HG03060 (cell line): ENCODE measurements at regions not wholly inside any gene's neighbourhood (a gene's known extent, or its start where the extent isn't known, plus 50 kb on each side); places are given as distances from the start of the nearest gene placed in this dataset.
"Not testable (repeated sequence)": the region's sequence is repeated elsewhere in the genome, so short reads cannot be mapped to it uniquely, and the experiment has no call there.

Source experiments
- ATAC-seq: cut with Tn5 transposase; IDR thresholded peaks from one replicate; pipeline ENCODE4 v1.9.1; 2021; ENCODE audit warnings: low read depth, moderate number of reproducible peaks; ENCODE audit not compliant: unreplicated experiment

DNA sequence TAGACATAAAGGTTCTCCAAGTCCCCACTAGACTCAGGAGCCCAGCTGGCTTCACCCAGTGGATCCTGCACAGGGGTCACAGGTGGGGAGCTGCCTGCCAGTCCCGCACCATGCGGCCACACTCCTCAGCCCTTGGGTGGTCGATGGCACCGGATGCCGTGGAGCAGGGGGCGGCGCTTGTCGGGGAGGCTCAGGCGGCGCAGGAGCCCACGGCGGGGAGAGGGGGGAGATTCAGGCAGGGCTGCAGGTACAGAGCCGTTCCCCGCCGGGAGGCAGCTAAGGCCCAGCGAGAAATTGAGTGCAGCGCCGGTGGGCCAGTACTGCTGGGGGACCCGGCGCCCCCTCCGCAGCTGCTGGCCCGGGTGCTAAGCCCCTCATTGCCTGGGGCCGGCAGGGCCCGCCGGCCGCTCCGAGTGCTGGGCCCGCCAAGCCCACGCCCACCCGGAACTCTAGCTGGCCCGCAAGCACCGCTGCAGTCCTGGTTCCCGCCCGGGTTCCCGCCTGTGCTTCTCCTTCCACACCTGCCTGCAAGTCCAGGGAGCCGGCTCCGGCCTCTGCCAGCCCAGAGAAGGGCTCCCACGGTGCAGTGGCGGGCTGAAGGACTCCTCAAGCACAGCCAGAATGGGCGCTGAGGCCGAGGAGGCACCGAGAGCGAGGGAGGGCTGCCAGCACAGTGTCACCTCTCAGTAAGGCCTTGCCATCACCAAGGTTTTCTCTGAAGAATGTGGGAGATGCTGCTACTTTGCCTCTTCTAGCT lies 58.4 kb upstream of the PPP1R12A start:
- no peak for ATAC-seq

DNA sequence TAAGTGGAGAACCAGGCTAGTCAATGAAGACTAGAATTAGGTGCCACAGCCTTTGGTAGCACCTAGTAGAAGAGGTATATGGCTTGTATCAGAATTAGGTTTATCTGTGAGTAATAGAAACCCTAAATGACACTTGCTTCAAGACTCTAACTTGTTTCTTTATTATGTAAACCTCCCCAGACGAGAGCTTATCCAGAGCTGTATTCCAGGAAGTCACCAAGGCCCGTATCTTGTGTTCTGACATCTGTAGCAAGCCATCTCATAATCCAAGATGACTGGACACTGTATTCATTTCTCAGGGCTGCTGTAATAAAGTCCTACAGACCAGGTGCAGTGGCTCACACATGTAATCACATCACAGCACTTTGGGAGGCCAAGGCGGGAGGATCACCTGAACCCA lies 56.7 kb upstream of the PPP1R12A start:
- no peak for ATAC-seq

DNA sequence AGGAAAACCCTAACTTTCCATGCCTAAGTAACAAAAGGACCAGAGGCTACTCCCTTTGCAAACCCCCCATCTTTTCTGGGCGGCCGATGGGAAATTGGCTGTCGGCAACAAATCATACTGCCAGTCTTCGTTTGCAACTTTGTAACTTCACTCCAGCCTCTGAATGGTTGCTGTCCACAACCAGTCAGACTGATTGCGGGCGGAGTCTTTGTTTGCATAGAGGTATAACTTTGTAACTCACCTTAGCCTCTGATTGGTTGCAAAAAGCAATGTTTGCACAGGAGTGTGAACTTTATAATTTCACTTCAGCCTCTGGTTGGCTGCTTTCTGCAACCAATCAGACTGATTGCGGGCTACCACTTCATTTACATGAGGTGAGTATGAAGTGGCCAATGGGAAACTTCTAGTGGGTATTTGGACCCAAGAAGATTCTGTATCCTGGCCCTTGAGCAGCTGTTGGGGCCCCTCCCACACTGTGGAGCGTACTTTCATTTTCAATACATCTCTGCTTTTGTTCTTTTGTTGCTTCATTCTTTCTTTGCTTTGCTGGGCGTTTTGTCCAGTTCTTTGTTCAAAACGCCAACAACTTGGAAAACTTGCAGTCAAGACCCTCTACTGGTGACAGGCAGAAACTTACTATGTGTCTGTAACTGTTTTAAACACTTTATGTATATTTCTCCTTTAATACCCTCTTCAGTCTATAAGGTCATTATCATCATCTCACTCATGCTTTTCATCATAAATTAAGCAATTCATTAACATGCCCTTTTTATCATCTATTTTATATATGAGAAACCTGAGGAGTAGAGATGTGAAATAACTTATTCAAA lies 55.8 kb upstream of the PPP1R12A start:
- not testable (repeated sequence) for ATAC-seq

- ATAC-seq, result no peak
Observed at GRCh38 chr12:79988368-79988767, 53.5 kb upstream of the PPP1R12A start.

DNA sequence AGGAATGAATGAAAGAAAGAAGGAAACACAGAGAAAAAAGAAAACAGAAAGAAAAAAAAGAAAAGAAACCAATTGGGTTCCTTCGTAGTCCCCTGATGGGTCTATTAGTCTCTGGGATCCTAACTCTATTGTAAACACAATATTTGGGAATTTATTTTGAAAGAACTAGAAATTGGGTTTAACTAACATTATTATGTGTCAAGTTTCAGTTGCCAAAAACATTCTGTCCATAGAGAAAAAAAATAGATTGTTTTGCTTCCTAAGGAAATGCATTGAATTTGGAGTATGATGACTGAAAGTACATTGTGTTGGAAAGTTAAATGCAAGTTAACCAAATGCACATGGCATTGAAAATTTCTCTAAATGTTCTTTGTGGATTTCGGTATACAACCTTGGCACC lies 52.8 kb upstream of the PPP1R12A start:
- ATAC-seq, result no peak
